Fibroblast of lung (primary cell): ENCODE measurements at regions not wholly inside any gene's neighbourhood (a gene's known extent, or its start where the extent isn't known, plus 50 kb on each side); places are given as distances from the start of the nearest gene placed in this dataset.

ENCODE experiments used
- EZH2 ChIP-seq: IDR thresholded peaks from 2 replicates; pipeline ENCODE4 v1.5.1; 2012; ENCODE audit warnings: low read length, control low read depth, mild to moderate bottlenecking; ENCODE audit errors: missing control alignments
- TF ChIP-seq, protein P1 (sequence below), 2 donors: IDR thresholded peaks in 1 of 2; conservative IDR thresholded peaks in 1 of 2; 1 replicate in 1 of 2; 2 replicates in 1 of 2; pipeline ENCODE4 v1.5.1; 2011 to 2012; ENCODE audit warnings: low read length in 2 of 2, control low read depth in 1 of 2, inconsistent platforms in 1 of 2, low read depth in 1 of 2, mild to moderate bottlenecking in 1 of 2

DNA sequence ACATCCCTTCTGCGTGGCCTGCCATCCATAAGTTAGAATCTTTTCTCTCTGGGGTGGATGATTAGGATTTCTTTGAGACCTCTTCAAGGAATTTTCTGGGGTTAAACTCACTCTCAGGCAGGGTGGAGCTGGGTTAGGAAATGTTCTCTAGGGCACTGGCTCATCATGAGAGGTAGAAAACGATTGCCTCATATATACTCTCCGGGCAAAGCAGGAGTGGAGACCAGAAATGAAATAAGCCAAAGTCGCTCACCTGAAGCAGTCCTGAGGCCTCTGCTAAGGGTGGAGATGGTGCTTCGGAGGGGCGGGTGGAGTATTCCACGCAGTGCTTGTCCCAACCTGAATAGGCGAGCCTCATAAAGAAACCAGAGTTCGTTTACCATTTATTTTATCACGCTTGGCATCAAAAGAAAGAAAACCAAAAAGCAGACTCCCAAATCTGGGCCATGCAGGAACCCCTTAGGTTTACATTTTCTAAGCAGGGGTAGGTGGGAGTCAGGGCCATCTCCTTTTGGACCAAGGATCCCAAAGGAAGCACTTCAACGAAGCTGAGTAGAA lies 249.3 kb upstream of the MEIS1 start:
- TF ChIP-seq, protein P1, sequence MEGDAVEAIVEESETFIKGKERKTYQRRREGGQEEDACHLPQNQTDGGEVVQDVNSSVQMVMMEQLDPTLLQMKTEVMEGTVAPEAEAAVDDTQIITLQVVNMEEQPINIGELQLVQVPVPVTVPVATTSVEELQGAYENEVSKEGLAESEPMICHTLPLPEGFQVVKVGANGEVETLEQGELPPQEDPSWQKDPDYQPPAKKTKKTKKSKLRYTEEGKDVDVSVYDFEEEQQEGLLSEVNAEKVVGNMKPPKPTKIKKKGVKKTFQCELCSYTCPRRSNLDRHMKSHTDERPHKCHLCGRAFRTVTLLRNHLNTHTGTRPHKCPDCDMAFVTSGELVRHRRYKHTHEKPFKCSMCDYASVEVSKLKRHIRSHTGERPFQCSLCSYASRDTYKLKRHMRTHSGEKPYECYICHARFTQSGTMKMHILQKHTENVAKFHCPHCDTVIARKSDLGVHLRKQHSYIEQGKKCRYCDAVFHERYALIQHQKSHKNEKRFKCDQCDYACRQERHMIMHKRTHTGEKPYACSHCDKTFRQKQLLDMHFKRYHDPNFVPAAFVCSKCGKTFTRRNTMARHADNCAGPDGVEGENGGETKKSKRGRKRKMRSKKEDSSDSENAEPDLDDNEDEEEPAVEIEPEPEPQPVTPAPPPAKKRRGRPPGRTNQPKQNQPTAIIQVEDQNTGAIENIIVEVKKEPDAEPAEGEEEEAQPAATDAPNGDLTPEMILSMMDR (conservative IDR thresholded peaks at IDR 0.05 in 1 of 2, IDR thresholded peaks at IDR 0.05 in 1 of 2; ENCODE audit: low read depth in 1 of 2, low read length in 2 of 2), result no peak
- no peak for TF ChIP-seq EZH2
